Urinary bladder (tissue), 3 donors: ENCODE measurements at regions not wholly inside any gene's neighbourhood (a gene's known extent, or its start where the extent isn't known, plus 50 kb on each side); places are given as distances from the start of the nearest gene placed in this dataset.

ENCODE experiments used
- DNase-seq: peaks from one replicate; pipeline ENCODE4 v3.0.0-alpha.2; 2015; ENCODE audit errors: extremely low spot score
- H3K27ac ChIP-seq: one replicate; pipeline ENCODE4 v1.5.1; 2013; ENCODE audit warnings: low read depth, mild to moderate bottlenecking, moderate library complexity
- H3K36me3 ChIP-seq: one replicate; pipeline ENCODE4 v1.6.1; 2013; ENCODE audit warnings: mild to moderate bottlenecking, moderate library complexity; ENCODE audit not compliant: insufficient read depth
- H3K4me1 ChIP-seq: one replicate; pipeline ENCODE4 v1.6.1; 2013; ENCODE audit warnings: mild to moderate bottlenecking, moderate library complexity; ENCODE audit not compliant: insufficient read depth
- H3K4me3 ChIP-seq: one replicate; pipeline ENCODE4 v1.5.1; 2013; ENCODE audit warnings: low read depth, low read length
- WGBS: extraction: QIAGEN DNeasy Blood & Tissue Kit; methylation state at CpG from one replicate; pipeline ENCODE4 v1.1.7; 2013; 5-methylcytosine and 5-hydroxymethylcytosine counted together
- donor health status: healthy with polysubstance abuse.
- donor health status: healthy.

DNA sequence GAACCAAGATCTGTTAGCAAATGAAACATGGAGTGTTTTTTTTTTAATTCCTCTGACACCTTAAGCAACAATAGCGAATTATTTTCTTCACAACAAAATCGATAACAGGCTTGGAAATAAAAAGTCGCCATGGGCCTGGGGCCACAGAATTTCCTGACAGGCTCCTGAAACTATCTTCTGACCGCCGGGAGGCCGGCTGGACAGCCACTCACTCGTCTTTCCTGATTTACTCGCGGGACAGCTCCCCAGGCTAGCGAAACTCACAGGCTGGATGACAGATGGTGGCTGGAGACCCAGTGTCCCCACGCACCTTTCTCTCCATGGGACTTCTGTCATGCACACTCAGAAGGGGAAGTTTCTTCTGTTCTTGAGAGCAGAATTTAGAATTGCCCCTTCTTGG lies 143.3 kb upstream of the IRX2 start:
- DNase-seq = no peak
- H3K27ac ChIP-seq = no peak overlapping the region
- WGBS = 73% methylated on average over 11 of the region's 11 CpGs
- H3K4me3 ChIP-seq = no peak overlapping the region
- H3K4me1 ChIP-seq = no peaks in the 10 kb centered on the region
- no peaks in the 10 kb centered on the region for H3K36me3 ChIP-seq

DNA sequence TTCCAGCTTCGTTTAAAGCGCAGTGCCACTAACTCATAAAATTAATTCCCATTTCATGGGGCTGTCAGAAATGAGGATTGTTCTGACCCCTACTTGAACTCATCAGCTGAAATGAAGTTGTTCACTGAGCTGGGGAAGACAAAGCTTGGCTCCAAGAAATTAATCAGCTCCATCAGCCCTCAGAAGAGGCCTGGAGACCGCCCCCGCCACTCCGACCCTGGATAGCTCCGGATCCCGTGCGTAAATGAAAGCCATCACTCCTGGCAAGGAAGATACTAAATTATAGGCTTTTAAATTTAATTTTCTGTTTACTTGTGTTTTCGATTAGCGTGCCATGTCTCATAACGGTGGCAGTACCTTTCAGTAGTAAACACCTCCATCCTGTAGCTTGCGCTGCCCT lies 142.8 kb upstream of the IRX2 start:
- no peak for DNase-seq
- H3K36me3 ChIP-seq = no peaks in the 10 kb centered on the region
- WGBS = 48% methylated on average over 12 of the region's 12 CpGs
- H3K4me3 ChIP-seq = no peak overlapping the region
- no peak overlapping the region for H3K27ac ChIP-seq
- H3K4me1 ChIP-seq = no peaks in the 10 kb centered on the region

DNA sequence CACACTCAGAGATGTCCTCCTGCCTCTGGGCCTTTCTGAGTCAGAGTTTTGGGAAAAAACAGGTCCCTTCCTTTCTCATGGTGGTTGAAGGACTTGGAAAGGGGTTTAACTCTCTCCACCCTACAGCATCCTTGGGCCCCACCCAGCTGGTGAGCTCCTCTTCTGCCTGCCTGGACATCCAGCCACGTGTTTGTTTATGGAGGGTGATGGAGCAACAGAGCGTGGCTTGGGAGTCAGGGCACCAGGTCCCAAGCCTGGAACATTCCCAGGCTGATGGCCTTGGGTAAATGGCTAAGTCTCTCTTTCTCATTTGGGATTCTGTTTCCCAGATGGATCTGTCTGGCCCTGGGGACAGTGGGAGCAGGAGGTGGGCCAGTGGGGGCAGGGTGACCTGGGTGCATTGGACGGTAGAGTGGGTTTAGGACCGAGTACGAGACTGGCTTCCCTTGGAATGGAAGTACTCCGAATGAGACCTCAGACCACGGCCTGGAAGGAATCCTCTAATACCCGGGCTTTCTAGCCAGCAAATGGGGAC lies 141.1 kb upstream of the IRX2 start:
- no peaks in the 10 kb centered on the region for H3K4me1 ChIP-seq
- no peak overlapping the region for H3K27ac ChIP-seq
- 71% methylated on average over 8 of the region's 8 CpGs for WGBS
- DNase-seq = no peak
- H3K4me3 ChIP-seq = no peak overlapping the region
- no peaks in the 10 kb centered on the region for H3K36me3 ChIP-seq

GRCh38 chr5:2891781-2892180 lies 140.3 kb upstream of the IRX2 start:
- H3K4me3 ChIP-seq = no peak overlapping the region

GRCh38 chr5:2890011-2890410 lies 138.5 kb upstream of the IRX2 start:
- no peaks in the 10 kb centered on the region for H3K36me3 ChIP-seq
- 86% methylated on average over 14 of the region's 14 CpGs for WGBS
- H3K4me1 ChIP-seq = no peaks in the 10 kb centered on the region
- no peak for DNase-seq
- no peak overlapping the region for H3K4me3 ChIP-seq
- no peak overlapping the region for H3K27ac ChIP-seq

More at GRCh38 chr5:2891781-2892180, 140.3 kb upstream of the IRX2 start:
- no peak overlapping the region for H3K27ac ChIP-seq
- DNase-seq = no peak
- H3K4me1 ChIP-seq = no peaks in the 10 kb centered on the region
- 91% methylated on average over 3 of the region's 3 CpGs for WGBS
- no peaks in the 10 kb centered on the region for H3K36me3 ChIP-seq

DNA sequence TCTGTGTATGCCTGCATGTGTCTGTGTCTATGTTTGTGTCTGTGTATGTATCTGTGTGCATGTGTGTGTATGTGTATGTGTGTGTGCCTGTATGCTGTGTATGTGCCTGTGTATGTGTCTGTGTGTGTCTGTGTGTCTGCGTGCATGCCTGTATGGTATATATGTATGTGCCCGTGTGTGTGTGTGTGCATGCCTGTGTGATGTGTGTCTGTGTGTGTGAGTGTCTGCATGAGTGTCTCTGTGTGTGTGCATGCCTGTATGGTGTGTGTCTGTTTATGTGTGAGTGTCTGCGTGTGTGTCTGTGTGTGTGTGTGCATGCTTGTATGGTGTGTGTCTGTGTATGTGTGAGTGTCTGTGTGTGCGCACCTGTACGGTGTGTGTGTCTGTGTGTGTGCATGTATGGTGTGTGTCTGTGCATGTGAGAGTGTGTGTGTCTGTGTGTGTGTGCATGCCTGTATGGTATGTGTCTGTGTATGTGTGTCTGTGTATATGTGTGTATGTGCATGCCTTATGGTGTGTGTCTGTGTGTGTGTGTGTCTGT lies 137.1 kb upstream of the IRX2 start:
- no peak overlapping the region for H3K4me3 ChIP-seq
- H3K4me1 ChIP-seq = no peaks in the 10 kb centered on the region
- no peaks in the 10 kb centered on the region for H3K36me3 ChIP-seq
- 96% methylated on average over 5 of the region's 5 CpGs for WGBS
- no peak for DNase-seq
- H3K27ac ChIP-seq = no peak overlapping the region

GRCh38 chr5:2887481-2888348 lies 136.2 kb upstream of the IRX2 start:
- Histone ChIP-seq H3K4me1 (no peaks in the 10 kb centered on the region), H3K4me3 (no peak overlapping the region), H3K36me3 (no peaks in the 10 kb centered on the region), H3K27ac (no peak overlapping the region)
- 77% methylated on average over 7 of the region's 7 CpGs for WGBS
- no peak for DNase-seq

- H3K27ac ChIP-seq = no peak overlapping the region
- WGBS = 53% methylated on average over 3 of the region's 3 CpGs
- no peak overlapping the region for H3K4me3 ChIP-seq
- no peaks in the 10 kb centered on the region for H3K4me1 ChIP-seq
- H3K36me3 ChIP-seq = no peaks in the 10 kb centered on the region
- no peak for DNase-seq
Observed at GRCh38 chr5:2886531-2886930, 135.1 kb upstream of the IRX2 start.

- Histone ChIP-seq H3K27ac (no peak overlapping the region), H3K4me3 (no peak overlapping the region), H3K36me3 (no peaks in the 10 kb centered on the region), H3K4me1 (no peaks in the 10 kb centered on the region)
- WGBS = 89% methylated on average over 8 of the region's 8 CpGs
- no peak for DNase-seq
Observed at GRCh38 chr5:2883771-2884170, 132.3 kb upstream of the IRX2 start.

- no peak for DNase-seq
- H3K27ac ChIP-seq = no peak overlapping the region
- H3K4me3 ChIP-seq = no peak overlapping the region
- 72% methylated on average over 1 of the region's 1 CpG for WGBS
- H3K4me1 ChIP-seq = no peaks in the 10 kb centered on the region
- no peaks in the 10 kb centered on the region for H3K36me3 ChIP-seq
Observed at GRCh38 chr5:2879701-2880100, 128.2 kb upstream of the IRX2 start.

DNA sequence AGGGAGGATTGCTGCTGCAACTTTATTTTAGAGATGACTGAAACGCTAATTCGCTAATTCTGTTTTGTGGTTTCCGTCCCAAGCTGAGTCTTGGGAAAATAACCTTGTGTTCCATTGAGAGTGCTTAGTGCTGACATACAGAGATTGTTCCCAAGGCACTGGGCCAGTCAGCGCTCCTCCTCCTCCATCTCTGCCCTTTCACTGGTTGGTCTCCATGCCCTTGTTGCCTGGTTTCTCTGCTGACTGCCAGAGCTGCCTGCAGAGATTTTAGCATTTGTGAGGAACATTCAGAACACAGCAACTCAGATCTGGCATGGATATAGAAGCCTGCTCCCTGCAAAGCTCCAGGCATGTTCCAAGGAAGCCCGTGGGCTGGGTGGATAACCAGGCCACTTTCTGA lies 126.0 kb upstream of the IRX2 start:
- 84% methylated on average over 5 of the region's 5 CpGs for WGBS
- no peak for DNase-seq
- Histone ChIP-seq H3K4me3 (no peak overlapping the region), H3K36me3 (no peaks in the 10 kb centered on the region), H3K4me1 (no peaks in the 10 kb centered on the region), H3K27ac (no peak overlapping the region)

- no peak for DNase-seq
- no peaks in the 10 kb centered on the region for H3K4me1 ChIP-seq
- no peak overlapping the region for H3K27ac ChIP-seq
- H3K36me3 ChIP-seq = no peaks in the 10 kb centered on the region
- H3K4me3 ChIP-seq = no peak overlapping the region
- WGBS = 83% methylated on average over 6 of the region's 6 CpGs
Observed at GRCh38 chr5:2876183-2876582, 124.7 kb upstream of the IRX2 start.

DNA sequence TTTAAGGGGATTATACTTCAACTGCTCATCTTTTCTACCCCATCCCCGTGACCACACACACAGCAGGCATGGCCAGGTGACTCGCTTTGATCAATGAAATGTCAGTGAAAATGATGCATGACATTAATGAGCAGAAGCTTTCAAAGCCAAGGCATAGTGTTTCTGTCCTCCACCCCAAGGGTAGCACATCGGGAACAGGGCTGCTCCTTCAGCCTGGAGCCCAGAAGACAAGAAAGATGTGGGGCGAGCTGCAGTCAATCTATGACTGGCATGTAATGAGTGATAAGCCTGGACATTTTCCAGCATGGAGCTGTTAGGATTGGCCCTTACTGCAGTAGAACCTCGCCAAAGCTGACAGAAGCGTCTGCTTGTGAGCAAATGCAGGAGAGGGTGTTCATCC lies 122.6 kb upstream of the IRX2 start:
- no peak overlapping the region for H3K4me3 ChIP-seq
- DNase-seq = no peak
- no peaks in the 10 kb centered on the region for H3K4me1 ChIP-seq
- H3K36me3 ChIP-seq = no peaks in the 10 kb centered on the region
- H3K27ac ChIP-seq = no peak overlapping the region
- whole genome bisulfite sequencing = 75% methylated on average over 6 of the region's 6 CpGs

DNA sequence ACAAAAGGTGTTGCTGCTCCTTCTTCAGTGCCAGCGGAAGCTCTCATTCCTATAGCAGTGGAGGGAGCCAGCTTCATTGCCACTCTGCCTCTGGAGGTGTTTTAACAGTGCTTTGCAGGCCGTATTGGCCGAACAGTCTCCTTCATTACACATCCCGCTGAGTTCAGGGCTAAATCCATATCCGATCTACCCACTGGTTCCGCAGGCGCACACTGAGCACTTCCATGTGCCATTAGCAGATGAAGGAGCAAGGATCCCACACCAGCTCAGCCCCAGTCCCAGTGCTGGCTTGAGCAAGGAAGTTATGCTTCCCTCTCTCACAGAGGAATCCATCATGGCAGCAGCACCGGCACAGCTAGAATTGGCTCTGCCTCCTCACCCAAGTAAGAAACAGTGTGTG lies 121.2 kb upstream of the IRX2 start:
- 93% methylated on average over 8 of the region's 8 CpGs for WGBS
- no peak for DNase-seq
- Histone ChIP-seq H3K4me1 (no peaks in the 10 kb centered on the region), H3K27ac (no peak overlapping the region), H3K36me3 (no peaks in the 10 kb centered on the region), H3K4me3 (no peak overlapping the region)
